Esophagus (tissue), 2 donors: ENCODE measurements at regions not wholly inside any gene's neighbourhood (a gene's known extent, or its start where the extent isn't known, plus 50 kb on each side); places are given as distances from the start of the nearest gene placed in this dataset.
"Not testable (repeated sequence)": the region's sequence is repeated elsewhere in the genome, so short reads cannot be mapped to it uniquely, and the experiment has no call there.

ENCODE experiments used
- H3K27ac ChIP-seq, 2 donors: one replicate each; pipeline ENCODE4 v1.5.1; 2013; ENCODE audit warnings: low read depth in 2 of 2, mild to moderate bottlenecking in 2 of 2, inconsistent platforms in 1 of 2, low read length in 1 of 2, moderate library complexity in 1 of 2
- H3K27me3 ChIP-seq, 2 donors: one replicate each; pipeline ENCODE4 v1.6.1; 2013; ENCODE audit warnings: low read length in 2 of 2, control low read depth in 1 of 2, mild to moderate bottlenecking in 1 of 2; ENCODE audit not compliant: insufficient read depth in 2 of 2, control insufficient read depth in 1 of 2
- H3K36me3 ChIP-seq, 2 donors: one replicate each; pipeline ENCODE4 v1.6.1; 2013; ENCODE audit warnings: low read length in 1 of 2; ENCODE audit not compliant: control insufficient read depth in 2 of 2, insufficient read depth in 2 of 2
- H3K4me1 ChIP-seq, 2 donors: one replicate each; pipeline ENCODE4 v1.6.1; 2013; ENCODE audit warnings: low read length in 1 of 2; ENCODE audit not compliant: control insufficient read depth in 2 of 2, insufficient read depth in 2 of 2
- H3K4me3 ChIP-seq, 2 donors: one replicate each; pipeline ENCODE4 v1.5.1; 2013; ENCODE audit warnings: low read length in 2 of 2, mild to moderate bottlenecking in 2 of 2, low read depth in 1 of 2, moderate library complexity in 1 of 2
- H3K9me3 ChIP-seq, 2 donors: one replicate each; pipeline ENCODE4 v1.6.1; 2013; ENCODE audit warnings: mild to moderate bottlenecking in 2 of 2, low read depth in 1 of 2, low read length in 1 of 2, moderate library complexity in 1 of 2; ENCODE audit not compliant: control insufficient read depth in 2 of 2, insufficient read depth in 1 of 2
- WGBS, 2 donors: extraction: QIAGEN DNeasy Blood & Tissue Kit; methylation state at CpG; one replicate each; pipeline ENCODE4 v1.1.7; 2013; 5-methylcytosine and 5-hydroxymethylcytosine counted together
- donor health status: healthy with polysubstance abuse.
- donor health status: Bipolar disorder and iron deficiency.

DNA sequence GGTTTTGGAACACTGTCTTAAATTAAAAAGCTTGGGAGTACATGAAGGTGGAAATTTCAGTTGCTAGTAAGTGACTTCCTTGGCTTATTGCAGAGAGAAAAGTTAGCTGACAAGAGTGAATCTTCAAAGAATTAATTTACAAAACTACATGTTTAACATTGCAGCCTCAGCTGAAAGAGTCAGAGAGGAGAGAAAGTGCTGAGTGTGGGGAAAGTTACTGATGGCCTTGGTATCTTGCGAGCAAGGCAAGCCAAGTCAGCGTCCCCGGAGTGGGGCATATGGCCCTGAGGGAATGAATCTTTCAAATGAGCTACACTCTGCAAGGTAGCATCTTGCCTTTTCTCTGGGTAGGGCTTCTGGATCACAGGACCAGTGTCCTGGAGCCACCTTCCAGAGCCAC, 131.3 kb downstream of the LPIN1 start:
- Histone ChIP-seq H3K4me3 (no peak overlapping the region), H3K27me3 (no peaks in the 10 kb centered on the region), H3K27ac (no peak overlapping the region), H3K9me3 (no peaks in the 10 kb centered on the region), H3K4me1 (no peaks in the 10 kb centered on the region), H3K36me3 (no peaks in the 10 kb centered on the region)
- 92 to 94% methylated on average over 3 of the region's 3 CpGs for WGBS, 2 donors

DNA sequence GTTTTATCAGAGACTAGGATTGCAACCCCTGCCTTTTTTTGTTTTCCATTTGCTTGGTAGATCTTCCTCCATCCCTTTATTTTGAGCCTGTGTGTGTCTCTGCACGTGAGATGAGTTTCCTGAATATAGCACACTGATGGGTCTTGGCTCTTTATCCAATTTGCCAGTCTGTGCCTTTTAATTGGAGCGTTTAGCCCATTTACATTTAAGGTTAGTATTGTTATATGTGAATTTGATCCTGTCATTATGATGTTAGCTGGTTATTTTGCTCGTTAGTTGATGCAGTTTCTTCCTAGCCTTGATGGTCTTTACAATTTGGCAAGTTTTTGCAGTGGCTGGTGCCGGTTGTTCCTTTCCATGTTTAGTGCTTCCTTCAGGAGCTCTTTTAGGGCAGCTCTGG, 138.8 kb downstream of the LPIN1 start:
- not testable (repeated sequence) for H3K27ac ChIP-seq, H3K36me3 ChIP-seq, H3K4me1 ChIP-seq, H3K4me3 ChIP-seq, H3K27me3 ChIP-seq, H3K9me3 ChIP-seq
- 87 to 89% methylated on average over 3 to 4 of the region's 4 CpGs for WGBS, 2 donors

DNA sequence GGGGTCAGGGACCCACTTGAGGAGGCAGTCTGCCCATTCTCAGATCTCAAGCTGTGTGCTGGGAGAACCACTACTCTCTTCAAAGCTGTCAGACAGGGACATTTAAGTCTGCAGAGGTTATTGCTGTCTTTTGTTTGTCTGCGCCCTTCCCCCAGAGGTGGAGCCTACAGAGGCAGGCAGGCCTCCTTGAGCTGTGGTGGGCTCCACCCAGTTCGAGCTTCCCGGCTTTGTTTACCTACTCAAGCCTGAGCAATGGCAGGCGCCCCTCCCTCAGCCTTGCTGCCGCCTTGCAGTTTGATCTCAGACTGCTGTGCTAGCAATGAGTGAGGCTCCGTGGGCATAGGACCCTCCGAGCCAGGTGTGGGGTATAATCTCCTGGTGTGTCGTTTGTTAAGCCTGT, 140.5 kb downstream of the LPIN1 start:
- H3K27me3 ChIP-seq, H3K9me3 ChIP-seq, H3K27ac ChIP-seq, H3K4me3 ChIP-seq, H3K36me3 ChIP-seq, H3K4me1 ChIP-seq: not testable (repeated sequence)
- WGBS, 2 donors: 60 to 68% methylated on average over 8 of the region's 8 CpGs

DNA sequence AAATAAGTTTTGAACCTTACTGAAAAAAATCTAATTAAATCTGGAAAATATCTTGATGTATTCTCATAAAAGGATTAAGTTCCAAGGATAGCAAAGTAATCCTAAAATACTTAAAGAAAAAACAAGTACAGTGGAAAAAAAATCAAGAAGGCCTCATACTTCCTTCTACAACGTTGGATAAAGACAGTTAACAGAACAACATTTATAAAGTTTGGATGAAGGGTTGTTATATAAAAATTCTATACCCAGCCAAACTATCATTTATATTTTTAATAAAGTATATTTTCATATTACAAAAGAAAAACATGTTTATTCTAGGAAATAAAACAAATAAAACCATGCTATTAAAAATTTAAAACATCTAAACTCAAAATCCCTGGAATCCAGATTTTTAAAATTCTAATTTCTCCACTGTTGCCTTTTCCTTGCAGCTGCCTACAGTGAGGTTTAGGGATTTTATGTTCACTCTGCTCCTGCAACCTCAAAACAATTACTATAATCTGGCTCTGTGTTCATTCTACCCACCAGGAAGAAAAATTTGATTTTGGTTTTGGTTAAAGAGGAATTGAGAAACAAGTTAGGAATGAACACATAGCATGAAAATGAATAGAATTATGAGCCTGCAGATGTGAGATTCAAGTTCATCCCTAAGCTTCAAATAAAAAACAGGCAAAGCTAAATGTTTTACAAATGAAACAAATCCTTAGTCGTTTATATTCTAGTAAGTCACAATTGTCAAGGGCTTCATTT, 142.8 kb downstream of the LPIN1 start:
- Histone ChIP-seq H3K4me1 (no peaks in the 10 kb centered on the region), H3K9me3 (peaks cover 0 to 2% of the 10 kb centered on the region in 2 donors), H3K27me3 (no peaks in the 10 kb centered on the region), H3K27ac (no peak overlapping the region), H3K4me3 (no peak overlapping the region), H3K36me3 (no peaks in the 10 kb centered on the region)
- WGBS, 2 donors: 57 to 65% methylated on average over 2 of the region's 2 CpGs

DNA sequence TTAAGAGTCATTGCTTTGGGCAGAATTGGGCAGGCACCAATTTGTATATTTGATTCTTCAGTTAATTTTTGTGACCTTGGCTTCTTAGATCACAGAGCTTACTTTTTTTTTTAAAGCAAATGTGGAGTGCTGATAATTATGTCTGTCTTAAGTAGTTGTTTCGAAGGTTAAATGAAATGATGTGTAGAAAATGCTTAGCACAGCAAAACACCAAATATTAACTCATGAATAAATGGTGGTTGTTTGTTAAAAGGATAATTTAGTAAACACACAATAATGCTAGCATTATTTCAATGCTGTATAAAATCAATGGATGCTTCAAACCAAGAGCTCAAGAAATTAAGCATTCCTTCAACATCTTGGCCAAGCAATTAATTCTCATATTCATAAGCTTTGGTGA, 143.4 kb downstream of the LPIN1 start:
- WGBS, 2 donors: 66 to 72% methylated on average over 1 of the region's 1 CpG
- no peaks in the 10 kb centered on the region for H3K27me3 ChIP-seq
- H3K9me3 ChIP-seq: peaks cover 0 to 2% of the 10 kb centered on the region in 2 donors
- no peaks in the 10 kb centered on the region for H3K4me1 ChIP-seq
- H3K36me3 ChIP-seq: no peaks in the 10 kb centered on the region
- no peak overlapping the region for H3K4me3 ChIP-seq
- no peak overlapping the region for H3K27ac ChIP-seq

DNA sequence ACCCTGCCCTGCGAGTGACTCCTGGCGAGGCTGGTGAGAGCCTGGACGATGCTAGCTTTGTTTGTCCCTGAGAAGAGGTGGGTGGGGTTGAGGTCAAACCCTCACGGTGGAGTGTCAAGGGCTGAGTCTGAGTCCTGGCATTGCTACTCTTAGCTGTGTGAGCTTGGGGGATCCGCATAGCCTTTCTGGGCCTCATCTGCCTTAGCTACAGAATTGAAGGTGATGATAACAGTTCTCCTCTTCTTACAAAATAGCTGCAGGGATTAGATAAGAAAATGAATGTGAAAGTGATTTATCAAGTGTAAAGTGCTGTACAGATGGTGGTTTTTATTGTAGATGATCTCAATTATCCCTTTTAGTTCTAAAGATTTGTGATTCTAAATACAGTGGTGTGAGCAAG, 144.6 kb downstream of the LPIN1 start:
- 79 to 84% methylated on average over 5 of the region's 5 CpGs for WGBS, 2 donors
- no peaks in the 10 kb centered on the region for H3K27me3 ChIP-seq
- H3K4me1 ChIP-seq: no peaks in the 10 kb centered on the region
- H3K4me3 ChIP-seq: no peak overlapping the region
- no peaks in the 10 kb centered on the region for H3K36me3 ChIP-seq
- H3K9me3 ChIP-seq: peaks cover 0 to 2% of the 10 kb centered on the region in 2 donors
- no peak overlapping the region for H3K27ac ChIP-seq

DNA sequence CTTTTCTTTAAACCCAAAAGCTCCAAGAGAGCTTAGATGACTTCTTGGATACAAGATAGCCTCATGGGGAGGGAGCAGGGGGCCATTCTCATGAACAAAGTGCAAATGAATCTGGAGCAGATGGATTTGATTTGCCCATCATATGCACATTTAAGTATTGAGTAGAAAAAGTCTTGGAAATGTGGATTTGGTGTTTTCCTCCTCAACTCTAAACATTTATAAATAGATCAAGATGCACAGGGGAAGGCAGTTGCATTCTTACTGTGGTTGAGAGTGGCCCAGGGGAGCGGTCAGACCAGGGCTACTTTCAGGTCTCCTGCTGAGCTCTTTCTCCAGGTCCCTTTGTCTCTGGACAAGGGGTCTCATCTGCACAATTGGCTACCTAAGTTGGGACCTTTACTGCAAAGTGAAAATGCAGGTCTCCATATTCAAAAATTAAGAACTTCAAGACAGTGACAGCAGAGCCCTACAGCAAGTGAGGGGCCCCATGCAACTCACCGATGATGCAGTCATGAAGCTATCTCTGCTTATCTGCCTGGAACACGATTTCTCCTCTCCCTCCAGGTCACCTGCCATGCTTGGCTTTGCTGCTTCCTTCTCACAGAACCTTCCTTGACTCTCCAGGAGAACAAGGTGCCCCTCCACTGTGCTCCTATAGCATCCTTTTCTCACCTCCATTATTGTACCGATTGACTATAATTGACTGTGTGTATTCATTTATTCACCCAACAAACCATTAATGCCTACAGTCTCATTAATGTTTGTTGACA, 145.4 kb downstream of the LPIN1 start:
- no peak overlapping the region for H3K27ac ChIP-seq
- no peaks in the 10 kb centered on the region for H3K36me3 ChIP-seq
- H3K27me3 ChIP-seq: no peaks in the 10 kb centered on the region
- no peaks in the 10 kb centered on the region for H3K4me1 ChIP-seq
- WGBS, 2 donors: 91 to 96% methylated on average over 4 of the region's 4 CpGs
- H3K9me3 ChIP-seq: peaks cover 0 to 2% of the 10 kb centered on the region in 2 donors
- H3K4me3 ChIP-seq: no peak overlapping the region

DNA sequence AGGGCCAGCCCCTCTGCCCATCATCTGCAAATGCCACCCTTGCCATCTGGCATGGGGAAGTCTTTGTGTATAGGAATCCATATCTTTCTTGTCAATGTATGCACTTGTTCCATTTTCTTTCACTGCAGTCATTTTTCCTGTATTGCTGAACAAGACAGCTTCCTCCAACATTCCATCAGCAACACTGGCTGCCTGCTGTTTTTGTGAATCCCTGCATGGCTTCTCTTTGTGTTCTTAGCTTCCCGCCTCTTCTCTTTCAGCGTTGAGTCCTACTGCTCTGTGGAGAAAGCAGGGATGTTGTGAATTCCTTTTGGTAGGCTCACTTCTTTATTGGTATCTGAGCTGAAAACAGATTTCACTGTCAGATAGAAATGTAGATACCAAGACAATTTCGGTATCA, 150.0 kb downstream of the LPIN1 start:
- no peaks in the 10 kb centered on the region for H3K9me3 ChIP-seq
- H3K27me3 ChIP-seq: no peaks in the 10 kb centered on the region
- no peak overlapping the region for H3K4me3 ChIP-seq
- H3K36me3 ChIP-seq: no peaks in the 10 kb centered on the region
- no peak overlapping the region for H3K27ac ChIP-seq
- no peaks in the 10 kb centered on the region for H3K4me1 ChIP-seq
- WGBS, 2 donors: 73 to 78% methylated on average over 3 of the region's 3 CpGs

DNA sequence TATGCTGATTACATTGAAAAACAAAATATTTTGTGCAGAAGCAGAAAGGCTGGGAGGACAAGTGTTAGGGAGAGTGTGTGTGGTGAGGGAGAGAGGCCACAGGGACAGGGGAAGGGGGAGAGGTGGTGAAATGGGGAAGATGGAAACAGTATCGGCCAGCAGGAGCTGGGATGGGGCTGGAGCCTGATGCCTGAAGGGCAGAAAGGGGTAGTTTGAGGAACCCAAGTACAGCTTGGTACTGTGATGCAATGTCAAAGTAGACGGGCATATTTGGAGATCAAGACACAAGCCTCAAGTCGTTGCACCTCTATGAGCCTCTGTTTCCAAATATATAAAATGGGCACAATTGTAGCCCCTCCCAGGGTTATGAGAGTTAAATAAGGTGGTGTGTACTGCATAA, 152.1 kb downstream of the LPIN1 start:
- WGBS, 2 donors: 91 to 93% methylated on average over 3 of the region's 3 CpGs
- H3K27me3 ChIP-seq: no peaks in the 10 kb centered on the region
- no peaks in the 10 kb centered on the region for H3K4me1 ChIP-seq
- H3K9me3 ChIP-seq: no peaks in the 10 kb centered on the region
- no peak overlapping the region for H3K4me3 ChIP-seq
- H3K36me3 ChIP-seq: no peaks in the 10 kb centered on the region
- H3K27ac ChIP-seq: no peak overlapping the region
